Activated CD8-positive, alpha-beta memory T cell treated with anti-CD3 and anti-CD28 coated beads for 36 hours (primary cell): ENCODE measurements at regions not wholly inside any gene's neighbourhood (a gene's known extent, or its start where the extent isn't known, plus 50 kb on each side); places are given as distances from the start of the nearest gene placed in this dataset.
"Not testable (repeated sequence)": the region's sequence is repeated elsewhere in the genome, so short reads cannot be mapped to it uniquely, and the experiment has no call there.

Source experiments
- CTCF ChIA-PET: fragments of 350-600 bp; sonication (Branson Sonifier 250); formaldehyde crosslinking; loops from one replicate; lab custom pipeline; 2021; ENCODE audit warnings: antibody characterized with exemption; lab: Charles Lee
- POLR2A ChIA-PET: fragments of 350-600 bp; sonication (Branson Sonifier 250); formaldehyde crosslinking; loops from one replicate; lab custom pipeline; 2021; ENCODE audit warnings: antibody characterized with exemption; lab: Charles Lee

- CTCF ChIA-PET: no interaction called here
- POLR2A ChIA-PET: no interaction called here
Observed at GRCh38 chr4:71081192-71081591, 87.7 kb downstream of the DCK start.

- ChIA-PET POLR2A (no interaction called here), CTCF (no interaction called here)
Observed at GRCh38 chr4:71093745-71094144, 100.3 kb downstream of the DCK start.

DNA sequence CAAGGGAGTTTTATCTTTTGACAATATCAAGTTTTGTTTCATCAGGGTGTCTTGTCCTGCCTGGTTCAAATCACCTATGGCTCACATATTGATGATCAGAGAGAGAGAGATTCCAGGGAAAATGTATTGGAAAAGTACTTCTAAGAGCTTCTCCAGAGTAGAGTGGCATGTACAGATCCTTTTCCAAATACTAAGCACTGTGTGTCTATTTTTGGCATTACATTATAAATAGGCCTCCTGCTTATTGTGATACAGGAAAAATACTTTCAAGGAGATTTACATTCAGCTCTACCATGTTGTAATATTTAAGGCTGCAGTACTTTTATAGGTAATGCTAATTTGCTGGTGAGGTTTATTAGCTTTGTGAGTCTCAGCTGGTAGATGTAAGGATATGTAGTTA is 100.8 kb downstream of the DCK start:
- CTCF ChIA-PET: no interaction called here
- POLR2A ChIA-PET: no interaction called here

DNA sequence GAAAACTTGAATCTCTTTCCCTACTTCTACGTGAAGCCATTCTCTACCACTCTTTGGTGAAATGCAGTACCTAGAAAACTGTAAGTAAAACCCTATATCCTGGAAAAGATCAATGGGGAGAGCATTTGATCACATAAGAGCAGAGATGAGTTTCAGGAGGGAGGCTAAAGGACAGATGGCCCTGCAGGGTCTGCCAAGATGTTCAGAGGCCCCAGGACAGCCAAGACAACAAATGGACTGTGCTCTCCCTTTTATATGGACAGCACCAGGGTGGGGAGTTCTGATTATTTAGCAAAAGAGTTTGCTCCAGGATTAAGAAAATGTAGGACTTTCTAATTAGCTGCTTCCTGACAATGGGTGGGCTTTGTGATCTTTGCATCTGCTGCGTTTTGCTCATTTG is 101.7 kb downstream of the DCK start:
- ChIA-PET POLR2A (no interaction called here), CTCF (no interaction called here)

DNA sequence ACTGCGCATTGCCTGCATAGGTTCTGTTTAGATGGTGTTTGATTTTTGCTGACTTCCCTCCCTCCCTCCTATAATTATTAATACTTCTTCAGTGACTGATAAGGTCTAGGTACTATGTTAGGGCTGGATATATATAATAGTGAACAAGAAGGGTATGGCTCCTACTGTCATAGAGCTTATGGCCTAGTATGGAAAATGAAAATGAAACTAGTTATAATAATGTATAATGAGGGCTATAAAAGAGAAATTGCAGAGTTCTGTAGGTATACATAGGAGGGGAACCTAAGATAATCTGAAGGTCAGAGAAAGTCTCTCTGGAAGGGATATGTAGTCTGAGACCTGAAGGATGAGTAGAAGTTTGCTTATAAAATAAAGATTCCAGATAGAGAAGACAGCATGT is 102.1 kb downstream of the DCK start:
- POLR2A ChIA-PET: no interaction called here
- CTCF ChIA-PET: no interaction called here

DNA sequence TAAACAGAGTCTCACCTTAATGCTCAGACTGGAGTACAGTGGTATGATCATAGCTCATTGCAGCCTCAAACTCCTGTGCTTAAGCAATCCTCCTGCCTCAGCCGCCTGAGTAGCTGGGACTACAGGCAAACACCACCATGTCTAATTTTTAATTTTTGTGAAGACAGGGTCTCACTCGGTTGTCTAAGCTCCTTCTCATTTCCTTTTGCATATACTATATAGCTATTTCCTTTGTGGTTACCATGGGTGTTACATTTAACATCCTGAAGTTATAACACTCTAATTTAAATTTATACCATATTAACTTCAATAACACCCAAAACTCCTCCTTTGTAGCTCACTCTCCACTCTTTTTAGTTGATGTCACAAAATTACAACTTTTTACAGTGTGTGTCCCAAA is 114.3 kb downstream of the DCK start:
- ChIA-PET POLR2A (no interaction called here), CTCF (no interaction called here)

DNA sequence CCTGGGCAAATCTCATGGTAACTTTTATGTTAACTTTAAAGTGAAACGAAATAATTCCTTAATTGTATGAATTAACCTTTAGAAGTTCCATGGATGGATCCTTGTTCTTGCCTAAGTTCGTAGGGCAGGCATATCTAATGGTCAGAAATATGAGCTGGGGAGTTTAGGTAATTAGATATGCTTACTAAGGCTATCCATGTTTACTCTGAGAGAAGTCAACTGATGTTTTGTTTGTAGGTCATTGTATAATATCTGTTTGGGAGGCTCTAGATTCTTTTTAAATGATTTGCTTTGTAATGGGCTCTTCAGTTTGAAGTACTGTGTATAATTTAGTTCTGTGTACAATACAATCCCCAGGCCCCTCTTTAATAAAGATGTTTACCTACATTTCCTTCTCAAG is 117.0 kb downstream of the DCK start:
- ChIA-PET CTCF (no interaction called here), POLR2A (no interaction called here)

GRCh38 chr4:71111133-71111532 is 117.7 kb downstream of the DCK start:
- CTCF ChIA-PET, POLR2A ChIA-PET: not testable (repeated sequence)

- CTCF ChIA-PET: no interaction called here
Observed at GRCh38 chr4:71113294-71113693, 119.8 kb downstream of the DCK start.

DNA sequence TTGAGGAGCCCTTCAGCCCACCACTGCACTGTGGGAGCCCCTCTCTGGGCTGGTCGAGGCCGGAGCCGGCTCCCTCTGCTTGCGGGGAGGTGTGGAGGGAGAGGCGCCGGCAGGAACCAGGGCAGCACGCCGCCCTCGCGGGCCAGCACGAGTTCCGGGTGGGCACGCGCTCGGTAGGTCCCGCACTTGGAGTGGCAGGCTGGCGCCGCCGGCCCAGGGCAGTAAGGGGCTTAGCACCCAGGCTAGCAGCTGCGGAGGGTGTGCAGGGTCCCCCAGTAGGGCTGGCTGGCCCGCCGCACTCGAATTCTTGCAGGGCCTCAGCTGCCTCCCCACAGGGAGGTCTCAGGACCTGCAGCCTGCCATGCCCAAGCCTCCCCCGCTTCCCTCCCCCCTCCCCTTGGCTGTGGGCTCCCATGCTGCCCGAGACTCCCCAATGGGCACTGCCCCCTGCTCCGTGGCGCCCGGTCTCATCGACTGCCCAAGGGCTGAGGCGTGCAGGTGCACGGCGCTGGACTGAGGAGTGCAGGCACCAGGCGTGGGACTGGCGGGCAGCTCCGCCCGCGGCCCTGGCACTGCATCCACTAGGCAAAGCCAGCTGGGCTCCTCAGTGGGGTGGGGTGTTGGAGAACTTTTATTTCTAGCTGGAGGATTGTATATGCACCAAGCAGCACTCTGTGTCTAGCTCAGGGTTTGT is 127.5 kb downstream of the DCK start:
- ChIA-PET POLR2A (no interaction called here), CTCF (no interaction called here)

More at GRCh38 chr4:71113294-71113693, 119.8 kb downstream of the DCK start:
- POLR2A ChIA-PET: no interaction called here

GRCh38 chr4:71123951-71124350 is 130.5 kb downstream of the DCK start:
- ChIA-PET POLR2A (no interaction called here), CTCF (no interaction called here)

GRCh38 chr4:71125137-71125536 is 131.7 kb downstream of the DCK start:
- ChIA-PET POLR2A (no interaction called here), CTCF (no interaction called here)

DNA sequence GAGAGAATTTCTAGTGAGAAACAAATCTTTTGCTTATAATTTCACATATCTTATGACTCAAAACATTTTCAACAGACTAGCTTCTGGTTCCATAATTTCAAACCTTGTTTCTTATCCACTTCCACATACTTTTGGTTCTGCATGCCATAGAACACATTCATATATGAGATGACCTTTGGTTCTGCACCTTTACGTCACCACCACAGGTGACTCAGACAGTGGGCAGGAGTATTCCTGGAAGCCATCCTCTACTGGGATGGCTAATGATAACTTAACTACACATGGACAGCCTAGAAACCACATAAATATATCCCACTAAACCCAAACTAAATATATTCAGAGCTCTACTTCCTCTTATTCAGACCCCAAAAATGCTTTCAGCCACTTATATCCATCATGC is 133.3 kb downstream of the DCK start:
- ChIA-PET POLR2A (no interaction called here), CTCF (no interaction called here)

DNA sequence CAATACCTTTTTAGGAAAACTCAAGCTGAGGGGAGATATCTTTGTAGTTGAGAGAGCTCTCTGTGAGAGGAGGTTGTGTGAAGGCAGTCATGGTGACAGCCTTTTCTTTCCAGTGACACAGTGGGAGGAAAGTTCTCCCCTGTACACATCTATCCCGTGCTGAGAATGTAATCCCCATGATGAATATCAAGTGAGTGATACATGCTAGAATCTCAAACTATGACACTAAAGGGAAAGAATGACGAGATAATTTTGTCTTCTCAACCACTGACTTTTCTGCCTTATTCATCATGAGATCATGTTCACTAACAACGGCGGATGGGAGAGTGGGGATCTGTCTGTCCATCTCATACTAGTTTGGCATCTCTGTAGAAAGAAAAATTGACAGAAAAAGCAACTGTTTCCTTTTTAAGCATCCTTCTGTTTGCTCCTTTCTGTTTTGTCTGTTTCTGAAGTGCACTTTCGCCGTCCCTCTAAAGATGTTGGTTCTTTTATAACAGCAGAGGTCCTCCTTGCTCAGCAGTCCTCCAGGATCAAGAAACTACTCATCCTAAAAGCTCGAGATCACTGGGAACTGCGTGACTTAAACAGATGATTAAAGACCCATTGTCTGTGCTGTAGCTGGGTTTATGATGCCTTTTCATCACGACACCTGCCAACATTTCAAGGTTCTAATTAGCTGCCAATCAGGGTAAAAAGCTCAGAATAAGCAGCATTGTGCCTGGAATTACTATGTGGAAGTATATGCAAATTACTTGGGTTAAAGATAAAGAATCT is 137.6 kb downstream of the DCK start:
- CTCF ChIA-PET: no interaction called here
- POLR2A ChIA-PET: interaction anchor here (0.6 kb wide), 1 partner anchor 377 kb away, joined by 3 read pairs; no protein-coding TSS in a partner anchor

- POLR2A ChIA-PET: no interaction called here
- CTCF ChIA-PET: no interaction called here
Observed at GRCh38 chr4:71132486-71132885, 139.0 kb downstream of the DCK start.

DNA sequence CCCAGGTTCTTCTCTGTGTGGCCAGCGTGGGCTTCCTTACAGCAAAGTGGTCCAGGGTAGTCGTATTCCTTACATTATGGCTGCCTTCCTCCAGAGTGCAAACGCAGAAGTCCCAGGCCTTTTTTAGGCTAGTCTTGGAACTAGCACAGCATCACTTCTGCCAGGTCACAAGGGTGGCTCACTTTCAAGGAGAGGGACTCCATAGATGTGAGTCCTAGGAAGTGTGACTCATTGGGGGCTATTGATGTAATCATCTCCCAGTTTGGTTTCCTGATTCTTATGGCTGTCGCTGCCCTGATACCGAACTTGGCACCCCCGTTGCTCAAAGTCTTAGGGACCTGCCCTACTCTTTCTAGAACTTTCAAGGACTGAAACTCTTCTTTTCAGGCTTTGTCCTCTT is 140.0 kb downstream of the DCK start:
- ChIA-PET CTCF (no interaction called here), POLR2A (no interaction called here)

- CTCF ChIA-PET: no interaction called here
- POLR2A ChIA-PET: no interaction called here
Observed at GRCh38 chr4:71136071-71136470, 142.6 kb downstream of the DCK start.

DNA sequence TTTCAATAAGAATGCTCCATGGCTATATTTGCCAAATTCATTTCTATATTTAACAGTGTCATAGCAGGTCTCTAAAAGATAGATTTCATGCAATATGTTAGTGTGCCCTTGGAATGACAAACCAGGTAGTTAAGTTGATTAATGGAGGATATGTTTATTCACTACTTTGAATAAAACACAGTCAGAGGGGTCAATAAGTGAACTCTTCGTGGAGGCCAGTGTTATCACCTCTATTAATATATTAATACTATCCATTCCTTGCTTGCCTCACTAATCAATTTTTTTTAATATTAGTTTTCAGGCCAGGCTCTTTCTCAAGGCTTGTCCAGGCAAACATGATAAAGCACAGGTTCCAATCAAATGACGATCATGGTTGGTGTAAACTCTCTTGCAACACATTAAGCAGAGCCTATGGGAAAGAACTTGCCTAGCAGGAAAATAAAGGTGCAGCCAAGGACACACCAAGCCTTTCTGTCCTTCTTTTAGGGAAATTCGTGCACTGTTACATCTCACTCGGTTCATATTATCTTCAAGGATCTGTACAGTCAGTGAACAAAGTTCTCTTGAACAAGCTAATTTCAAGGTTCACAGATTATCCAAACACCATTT is 144.7 kb downstream of the DCK start:
- ChIA-PET CTCF (no interaction called here), POLR2A (no interaction called here)

DNA sequence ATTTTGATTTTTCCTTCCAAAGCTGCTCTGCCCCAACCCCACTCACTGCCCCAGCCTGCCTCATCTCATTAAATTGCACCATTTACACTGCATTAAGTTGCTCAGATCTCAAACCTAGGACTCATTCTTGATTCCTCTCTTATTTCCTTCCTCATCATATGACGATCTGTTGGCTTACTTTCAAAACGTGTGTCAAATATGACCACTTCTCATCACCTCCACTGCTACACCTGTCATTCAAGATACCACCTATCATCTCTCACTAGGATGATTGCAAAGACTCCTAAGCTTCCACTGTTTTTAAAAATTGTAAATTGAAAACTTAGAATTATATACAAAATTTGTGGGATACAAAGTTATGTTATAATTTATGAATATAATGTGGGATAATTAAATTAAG is 147.1 kb downstream of the DCK start:
- POLR2A ChIA-PET: no interaction called here
- CTCF ChIA-PET: no interaction called here

DNA sequence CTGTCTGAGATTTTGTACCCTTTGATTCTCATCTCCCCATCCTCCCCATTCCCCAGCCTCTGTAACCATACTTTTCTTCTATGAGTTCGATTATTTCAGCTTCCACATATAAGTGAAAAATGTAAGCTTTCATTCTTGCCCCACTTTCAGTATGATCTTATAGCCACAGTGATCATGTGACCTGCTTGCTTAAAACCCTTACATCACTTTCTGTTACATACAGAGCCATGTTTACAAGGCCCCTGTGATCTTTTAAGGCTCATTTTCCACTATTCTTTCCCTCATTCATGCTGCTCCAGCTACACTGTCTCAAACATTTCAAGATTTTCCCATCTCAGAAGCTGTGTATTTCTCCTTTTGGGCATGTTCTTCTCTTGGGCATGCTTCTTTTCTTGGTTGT is 147.7 kb downstream of the DCK start:
- ChIA-PET POLR2A (no interaction called here), CTCF (no interaction called here)

GRCh38 chr4:71147261-71147660 is 153.8 kb downstream of the DCK start:
- ChIA-PET POLR2A (no interaction called here), CTCF (no interaction called here)
